HL-60 (cell line): ENCODE measurements at regions not wholly inside any gene's neighbourhood (a gene's known extent, or its start where the extent isn't known, plus 50 kb on each side); places are given as distances from the start of the nearest gene placed in this dataset.

ENCODE experiments used
- DNase-seq, 2 experiments: peaks; one replicate each; pipeline ENCODE4 v3.0.0-alpha.2; 2010 to 2020; ENCODE audit warnings: low read depth in 1 of 2, low spot score in 1 of 2
- H3K27ac ChIP-seq: fragments of 250-450 bp; sonication (Bioruptor Pico); replicated peaks from 2 replicates; pipeline ENCODE4 v1.5.1; 2020; ENCODE audit warnings: mild to moderate bottlenecking, moderate library complexity
- H3K27me3 ChIP-seq: fragments of 250-450 bp; sonication (Bioruptor Pico); 2 replicates; pipeline ENCODE4 v1.5.1; 2021; ENCODE audit warnings: mild to moderate bottlenecking, moderate library complexity; ENCODE audit not compliant: insufficient read depth, poor library complexity, severe bottlenecking
- H3K4me3 ChIP-seq: replicated peaks from 2 replicates; pipeline ENCODE4 v1.5.1; 2011; ENCODE audit warnings: mild to moderate bottlenecking, control low read depth, low read length; ENCODE audit not compliant: insufficient read depth
- CTCF ChIP-seq: IDR thresholded peaks from one replicate; pipeline ENCODE4 v1.5.1; 2011; ENCODE audit warnings: low read length, control low read depth, inconsistent platforms; ENCODE audit not compliant: insufficient read depth
- GABPA ChIP-seq: IDR thresholded peaks from 2 replicates; pipeline ENCODE4 v1.6.1; 2012; ENCODE audit warnings: low read depth
- POLR2AphosphoS5 ChIP-seq: IDR thresholded peaks from 2 replicates; pipeline ENCODE4 v1.6.1; 2012; ENCODE audit warnings: low read depth
- REST ChIP-seq: IDR thresholded peaks from 2 replicates; pipeline ENCODE4 v1.6.1; 2012; ENCODE audit warnings: low read depth; ENCODE audit not compliant: insufficient replicate concordance
- SPI1 ChIP-seq: IDR thresholded peaks from 2 replicates; pipeline ENCODE4 v1.6.1; 2012; ENCODE audit warnings: low read depth, mild to moderate bottlenecking, borderline replicate concordance

- H3K4me3 ChIP-seq, result no peak overlapping the region
- no peaks in the 10 kb centered on the region for H3K27me3 ChIP-seq
- TF ChIP-seq CTCF (no peak), SPI1 (no peak), POLR2AphosphoS5 (no peak), REST (no peak), GABPA (no peak)
- DNase-seq, result no peak
- no peak overlapping the region for H3K27ac ChIP-seq
Observed at GRCh38 chr2:212730994-212731393, 192.4 kb upstream of the ERBB4 start.

GRCh38 chr2:212728717-212729116 is 190.1 kb upstream of the ERBB4 start:
- no peak overlapping the region for H3K4me3 ChIP-seq
- DNase-seq, result no peak
- no peak overlapping the region for H3K27ac ChIP-seq
- TF ChIP-seq POLR2AphosphoS5 (no peak), SPI1 (no peak), REST (no peak), CTCF (no peak), GABPA (no peak)
- no peaks in the 10 kb centered on the region for H3K27me3 ChIP-seq

- no peak for TF ChIP-seq SPI1
- TF ChIP-seq CTCF, result no peak
- TF ChIP-seq POLR2AphosphoS5, result no peak
- no peak for TF ChIP-seq GABPA
- TF ChIP-seq REST, result no peak
- no peak overlapping the region for H3K27ac ChIP-seq
- H3K4me3 ChIP-seq, result no peak overlapping the region
- DNase-seq, result no peak
- no peaks in the 10 kb centered on the region for H3K27me3 ChIP-seq
Observed at GRCh38 chr2:212727751-212728150, 189.1 kb upstream of the ERBB4 start.
